ENCODE measurements at regions not wholly inside any gene's neighbourhood (a gene's known extent, or its start where the extent isn't known, plus 50 kb on each side); places are given as distances from the start of the nearest gene placed in this dataset.

- no peak for TF ChIP-seq CREB1 (IDR thresholded peaks at IDR 0.05; ENCODE audit: low read depth)
- TF ChIP-seq MAX (IDR thresholded peaks at IDR 0.05), result no peak
- no peak for TF ChIP-seq TCF12 (IDR thresholded peaks at IDR 0.05; ENCODE audit: low read depth)
- no peak for TF ChIP-seq TAF1 (IDR thresholded peaks at IDR 0.05; ENCODE audit: low read depth)
- TF ChIP-seq, protein P1, sequence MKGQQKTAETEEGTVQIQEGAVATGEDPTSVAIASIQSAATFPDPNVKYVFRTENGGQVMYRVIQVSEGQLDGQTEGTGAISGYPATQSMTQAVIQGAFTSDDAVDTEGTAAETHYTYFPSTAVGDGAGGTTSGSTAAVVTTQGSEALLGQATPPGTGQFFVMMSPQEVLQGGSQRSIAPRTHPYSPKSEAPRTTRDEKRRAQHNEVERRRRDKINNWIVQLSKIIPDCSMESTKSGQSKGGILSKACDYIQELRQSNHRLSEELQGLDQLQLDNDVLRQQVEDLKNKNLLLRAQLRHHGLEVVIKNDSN (IDR thresholded peaks at IDR 0.05), result no peak
- no peak for TF ChIP-seq TEAD4 (IDR thresholded peaks at IDR 0.05)
- no peak for TF ChIP-seq NFIC (IDR thresholded peaks at IDR 0.05)
- TF ChIP-seq FOXM1 (IDR thresholded peaks at IDR 0.05; ENCODE audit: borderline replicate concordance, low read depth), result no peak
- TF ChIP-seq RAD21 (IDR thresholded peaks at IDR 0.05; ENCODE audit: low read depth), result no peak
- no peak for TF ChIP-seq ZBTB7A (IDR thresholded peaks at IDR 0.05; ENCODE audit: low read depth)
- TF ChIP-seq REST (IDR thresholded peaks at IDR 0.05; ENCODE audit: low read depth), result no peak
Measured at GRCh38 chr7:149375234-149376008, 85.4 kb downstream of the ZNF777 start.

Data from Ishikawa (cell line).